ENCODE measurements at regions not wholly inside any gene's neighbourhood (a gene's known extent, or its start where the extent isn't known, plus 50 kb on each side); places are given as distances from the start of the nearest gene placed in this dataset.
A peak's percentile ranks its signal among the peaks of the same experiment; 100 is the strongest.

DNA sequence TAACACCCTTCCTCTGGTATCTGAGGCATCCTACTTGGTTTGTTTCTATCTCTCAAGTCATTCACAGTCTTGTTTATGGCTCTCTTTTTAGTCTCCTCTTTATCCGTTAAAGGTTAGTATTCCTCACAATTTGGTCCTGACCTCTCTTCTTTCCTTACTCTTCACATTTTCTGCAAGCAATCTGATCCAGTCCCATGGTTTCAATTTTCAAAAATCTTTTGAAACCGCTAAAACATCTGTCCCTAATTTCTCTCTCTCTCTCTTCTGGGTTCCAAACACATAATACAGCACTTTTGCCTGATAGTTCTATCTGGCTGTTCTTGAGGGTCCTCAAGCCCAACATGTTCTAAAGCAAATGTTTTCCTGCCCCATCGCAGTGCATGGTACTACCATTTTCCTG lies 149.0 kb downstream of the SERPINI1 start:
- no peak overlapping the region for H3K4me3 ChIP-seq (ENCODE audit: low read length)

GRCh38 chr3:167883452-167883851 lies 147.9 kb downstream of the SERPINI1 start:
- H3K9ac ChIP-seq (ENCODE audit: low read length): no peak overlapping the region
- no peak for TF ChIP-seq EZH2phosphoT487 (IDR thresholded peaks at IDR 0.05; ENCODE audit: low read depth)
- TF ChIP-seq, protein P1, sequence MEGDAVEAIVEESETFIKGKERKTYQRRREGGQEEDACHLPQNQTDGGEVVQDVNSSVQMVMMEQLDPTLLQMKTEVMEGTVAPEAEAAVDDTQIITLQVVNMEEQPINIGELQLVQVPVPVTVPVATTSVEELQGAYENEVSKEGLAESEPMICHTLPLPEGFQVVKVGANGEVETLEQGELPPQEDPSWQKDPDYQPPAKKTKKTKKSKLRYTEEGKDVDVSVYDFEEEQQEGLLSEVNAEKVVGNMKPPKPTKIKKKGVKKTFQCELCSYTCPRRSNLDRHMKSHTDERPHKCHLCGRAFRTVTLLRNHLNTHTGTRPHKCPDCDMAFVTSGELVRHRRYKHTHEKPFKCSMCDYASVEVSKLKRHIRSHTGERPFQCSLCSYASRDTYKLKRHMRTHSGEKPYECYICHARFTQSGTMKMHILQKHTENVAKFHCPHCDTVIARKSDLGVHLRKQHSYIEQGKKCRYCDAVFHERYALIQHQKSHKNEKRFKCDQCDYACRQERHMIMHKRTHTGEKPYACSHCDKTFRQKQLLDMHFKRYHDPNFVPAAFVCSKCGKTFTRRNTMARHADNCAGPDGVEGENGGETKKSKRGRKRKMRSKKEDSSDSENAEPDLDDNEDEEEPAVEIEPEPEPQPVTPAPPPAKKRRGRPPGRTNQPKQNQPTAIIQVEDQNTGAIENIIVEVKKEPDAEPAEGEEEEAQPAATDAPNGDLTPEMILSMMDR (IDR thresholded peaks at IDR 0.05; ENCODE audit: low read depth, low read length): no peak
- no peak overlapping the region for H3K4me3 ChIP-seq (ENCODE audit: low read length)
- H3K27me3 ChIP-seq (ENCODE audit: low read depth, low read length): peaks cover 32% of the 10 kb centered on the region
- no peak overlapping the region for H2AFZ ChIP-seq (ENCODE audit: low read depth, low read length)
- H3K4me1 ChIP-seq (ENCODE audit: low read length): peaks cover 4% of the 10 kb centered on the region; the same call in 1 of the 2 replicates
- no peak overlapping the region for H3K27ac ChIP-seq (ENCODE audit: low read length)
- no peak overlapping the region for H3K4me2 ChIP-seq (ENCODE audit: low read length)
- no peaks in the 10 kb centered on the region for H3K79me2 ChIP-seq (ENCODE audit: low read length)
- H3K9me3 ChIP-seq (ENCODE audit: insufficient read depth, low read length): no peaks in the 10 kb centered on the region
- no peaks in the 10 kb centered on the region for H4K20me1 ChIP-seq (ENCODE audit: insufficient read depth, low read length)
- no peaks in the 10 kb centered on the region for H3K36me3 ChIP-seq (replicated peaks; ENCODE audit: low read depth, low read length)

More for the DNA sequence above, 149.0 kb downstream of the SERPINI1 start:
- no peaks in the 10 kb centered on the region for H3K36me3 ChIP-seq (replicated peaks; ENCODE audit: low read depth, low read length)
- no peak overlapping the region for H2AFZ ChIP-seq (ENCODE audit: low read depth, low read length)
- no peaks in the 10 kb centered on the region for H3K79me2 ChIP-seq (ENCODE audit: low read length)
- no peak for TF ChIP-seq EZH2phosphoT487 (IDR thresholded peaks at IDR 0.05; ENCODE audit: low read depth)
- TF ChIP-seq, protein P1 (IDR thresholded peaks at IDR 0.05; ENCODE audit: low read depth, low read length): no peak
- H3K9ac ChIP-seq (ENCODE audit: low read length): no peak overlapping the region
- H3K27ac ChIP-seq (ENCODE audit: low read length): no peak overlapping the region
- H3K4me2 ChIP-seq (ENCODE audit: low read length): no peak overlapping the region
- H3K27me3 ChIP-seq (ENCODE audit: low read depth, low read length): peaks cover 32% of the 10 kb centered on the region
- no peaks in the 10 kb centered on the region for H4K20me1 ChIP-seq (ENCODE audit: insufficient read depth, low read length)
- H3K9me3 ChIP-seq (ENCODE audit: insufficient read depth, low read length): no peaks in the 10 kb centered on the region
- peaks cover 4% of the 10 kb centered on the region; the same call in 1 of the 2 replicates for H3K4me1 ChIP-seq (ENCODE audit: low read length)

DNA sequence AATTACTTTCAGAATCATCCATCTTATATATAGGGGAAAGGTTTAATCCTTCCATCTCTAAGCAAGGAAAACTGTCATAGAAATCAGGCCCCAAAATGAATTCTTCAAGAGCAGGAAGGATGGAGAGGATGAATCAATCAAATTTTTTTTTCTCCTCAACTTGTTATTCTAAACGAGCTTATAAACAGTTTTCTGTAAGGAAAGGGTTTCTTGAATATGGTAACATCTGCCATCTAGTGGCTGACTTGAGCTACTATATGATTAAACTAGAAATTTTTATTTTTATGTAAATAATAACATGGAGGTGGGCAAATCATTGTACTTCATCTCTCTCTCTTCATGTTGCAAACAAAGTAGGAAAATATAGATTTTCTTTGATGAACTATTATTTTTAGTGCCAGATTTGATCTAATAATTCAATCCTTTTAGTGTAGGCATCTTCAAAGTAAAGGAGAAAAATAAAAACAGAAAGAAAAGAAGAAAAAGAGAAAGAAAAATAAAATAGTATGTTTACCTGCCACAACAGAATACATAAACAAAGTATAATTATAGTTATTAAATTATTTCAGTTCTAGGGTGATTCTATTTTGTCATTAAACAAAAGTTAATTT lies 146.6 kb downstream of the SERPINI1 start:
- Histone ChIP-seq H3K79me2 (ENCODE audit: low read length) (no peaks in the 10 kb centered on the region), H3K9me3 (ENCODE audit: insufficient read depth, low read length) (no peaks in the 10 kb centered on the region), H3K4me2 (ENCODE audit: low read length) (peak overlapping the region; percentile 60), H3K36me3 (replicated peaks; ENCODE audit: low read depth, low read length) (no peaks in the 10 kb centered on the region), H3K9ac (ENCODE audit: low read length) (no peak overlapping the region), H3K27ac (ENCODE audit: low read length) (no peak overlapping the region), H3K4me3 (ENCODE audit: low read length) (peak overlapping the region; percentile 42), H4K20me1 (ENCODE audit: insufficient read depth, low read length) (no peaks in the 10 kb centered on the region), H2AFZ (ENCODE audit: low read depth, low read length) (no peak overlapping the region), H3K27me3 (ENCODE audit: low read depth, low read length) (peaks cover 32% of the 10 kb centered on the region), H3K4me1 (ENCODE audit: low read length) (peaks cover 4% of the 10 kb centered on the region; the same call in 1 of the 2 replicates)
- no peak for TF ChIP-seq EZH2phosphoT487 (IDR thresholded peaks at IDR 0.05; ENCODE audit: low read depth)
- TF ChIP-seq, protein P1 (IDR thresholded peaks at IDR 0.05; ENCODE audit: low read depth, low read length): peak; percentile 66

GRCh38 chr3:167880183-167880582 lies 144.7 kb downstream of the SERPINI1 start:
- Histone ChIP-seq H3K4me1 (ENCODE audit: low read length) (peaks cover 4% of the 10 kb centered on the region; the same call in 1 of the 2 replicates), H3K79me2 (ENCODE audit: low read length) (no peaks in the 10 kb centered on the region), H3K9me3 (ENCODE audit: insufficient read depth, low read length) (no peaks in the 10 kb centered on the region), H3K27me3 (ENCODE audit: low read depth, low read length) (peaks cover 28% of the 10 kb centered on the region), H3K4me2 (ENCODE audit: low read length) (no peak overlapping the region), H3K9ac (ENCODE audit: low read length) (no peak overlapping the region), H4K20me1 (ENCODE audit: insufficient read depth, low read length) (no peaks in the 10 kb centered on the region), H3K36me3 (replicated peaks; ENCODE audit: low read depth, low read length) (no peaks in the 10 kb centered on the region), H3K27ac (ENCODE audit: low read length) (no peak overlapping the region), H3K4me3 (ENCODE audit: low read length) (no peak overlapping the region), H2AFZ (ENCODE audit: low read depth, low read length) (no peak overlapping the region)
- TF ChIP-seq, protein P1 (IDR thresholded peaks at IDR 0.05; ENCODE audit: low read depth, low read length): no peak
- no peak for TF ChIP-seq EZH2phosphoT487 (IDR thresholded peaks at IDR 0.05; ENCODE audit: low read depth)
